ENCODE measurements at regions not wholly inside any gene's neighbourhood (a gene's known extent, or its start where the extent isn't known, plus 50 kb on each side); places are given as distances from the start of the nearest gene placed in this dataset.

GRCh38 chr5:171617817-171618591 is 167.6 kb upstream of the SMIM23 start:
- intact Hi-C loops (cut with DNase I, micrococcal nuclease): no loop called here
- CTCF ChIA-PET: no interaction called here

DNA sequence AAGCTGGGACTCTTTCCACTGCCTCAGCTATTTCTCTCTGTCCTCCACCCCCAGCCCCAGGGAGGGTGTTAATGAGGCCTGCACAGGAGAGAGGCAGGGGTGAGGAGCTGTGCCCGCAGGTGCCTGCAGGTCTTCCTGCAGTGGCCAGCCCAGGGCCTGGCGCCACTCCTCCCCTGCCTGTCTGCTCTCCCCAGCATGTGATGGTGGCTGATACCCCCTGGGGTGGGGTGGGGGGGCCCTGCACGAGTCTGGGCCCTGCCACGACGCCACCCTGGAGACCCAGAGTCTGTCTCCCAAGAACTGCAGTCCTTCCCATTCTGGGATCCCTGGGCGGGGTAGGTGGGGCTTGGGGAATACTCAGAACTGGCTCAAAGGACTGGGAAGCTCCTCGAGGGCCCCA is 166.4 kb upstream of the SMIM23 start:
- Histone ChIP-seq H3K4me1 (ENCODE audit: insufficient read depth, low read length) (no peaks in the 10 kb centered on the region), H3K27me3 (ENCODE audit: control insufficient read depth in 1 of 2, insufficient read depth in 2 of 2, low read length in 2 of 2) (no peaks in the 10 kb centered on the region), H3K36me3 (ENCODE audit: insufficient read depth, low read length) (no peaks in the 10 kb centered on the region), H3K9me3 (ENCODE audit: control insufficient read depth in 1 of 2, insufficient read depth in 1 of 2, low read length in 2 of 2) (peaks cover 0 to 5% of the 10 kb centered on the region in 2 experiments), H3K27ac (ENCODE audit: low read depth in 1 of 2, low read length in 2 of 2) (no peak overlapping the region), H3K4me3 (ENCODE audit: low read length) (no peak overlapping the region)
- DNase-seq: no peak
- Mint-ChIP-seq H3K9me3 (no peaks in the 10 kb centered on the region), H3K4me3 (no peak overlapping the region), H3K27me3 (peaks cover 4% of the 10 kb centered on the region), H3K4me1 (ENCODE audit: low read depth) (no peaks in the 10 kb centered on the region), H3K27ac (no peak overlapping the region), H3K36me3 (ENCODE audit: low read depth) (no peaks in the 10 kb centered on the region)
- CTCF ChIA-PET: no interaction called here
- intact Hi-C loops (cut with DNase I, micrococcal nuclease): no loop called here
- POLR2A ChIA-PET: no interaction called here
- no peak for ATAC-seq (ENCODE audit: poor library complexity)
- TF ChIP-seq CTCF (IDR thresholded peaks at IDR 0.05): no peak

More at GRCh38 chr5:171617817-171618591, 167.6 kb upstream of the SMIM23 start:
- no peaks in the 10 kb centered on the region for H3K4me1 Mint-ChIP-seq (ENCODE audit: low read depth)
- no peak overlapping the region for H3K4me3 ChIP-seq (ENCODE audit: low read length)
- no peak overlapping the region for H3K27ac ChIP-seq (ENCODE audit: low read depth in 1 of 2, low read length in 2 of 2)
- POLR2A ChIA-PET: no interaction called here
- ATAC-seq (ENCODE audit: poor library complexity): no peak
- no peak overlapping the region for H3K4me3 Mint-ChIP-seq
- peaks cover 5% of the 10 kb centered on the region for H3K27me3 Mint-ChIP-seq
- H3K9me3 Mint-ChIP-seq: no peaks in the 10 kb centered on the region
- no peak for DNase-seq
- H3K36me3 Mint-ChIP-seq (ENCODE audit: low read depth): no peaks in the 10 kb centered on the region
- peaks cover 0 to under 1% of the 10 kb centered on the region in 2 experiments for H3K27me3 ChIP-seq (ENCODE audit: control insufficient read depth in 1 of 2, insufficient read depth in 2 of 2, low read length in 2 of 2)
- H3K36me3 ChIP-seq (ENCODE audit: insufficient read depth, low read length): no peaks in the 10 kb centered on the region
- no peaks in the 10 kb centered on the region for H3K4me1 ChIP-seq (ENCODE audit: insufficient read depth, low read length)
- no peaks in the 10 kb centered on the region for H3K9me3 ChIP-seq (ENCODE audit: control insufficient read depth in 1 of 2, insufficient read depth in 1 of 2, low read length in 2 of 2)
- no peak for TF ChIP-seq CTCF (IDR thresholded peaks at IDR 0.05)
- H3K27ac Mint-ChIP-seq: no peak overlapping the region

DNA sequence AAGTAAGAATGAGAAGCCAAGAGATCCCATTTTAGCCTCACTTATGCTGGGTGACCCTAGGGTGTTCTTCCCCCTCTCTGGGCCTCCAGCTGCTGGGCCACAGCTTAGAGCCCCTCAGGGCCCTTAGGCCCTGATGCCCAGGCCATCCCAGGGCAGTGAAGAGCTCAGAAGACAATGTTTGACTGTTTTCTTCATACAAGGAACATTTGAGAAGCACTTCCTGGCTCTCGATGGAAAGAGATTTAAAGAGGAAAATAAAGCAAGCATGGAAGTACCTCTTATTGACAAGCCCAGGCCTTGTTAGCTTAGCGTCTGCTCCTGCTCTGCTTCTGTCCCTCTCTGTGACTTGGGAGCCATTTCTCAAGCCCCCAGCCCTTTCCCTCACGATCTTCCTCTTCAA is 165.9 kb upstream of the SMIM23 start:
- H3K27ac ChIP-seq (ENCODE audit: low read depth in 1 of 2, low read length in 2 of 2): no peak overlapping the region

More for the DNA sequence above, 165.9 kb upstream of the SMIM23 start:
- ATAC-seq (ENCODE audit: poor library complexity): no peak
- Histone ChIP-seq H3K4me3 (ENCODE audit: low read length) (no peak overlapping the region), H3K9me3 (ENCODE audit: control insufficient read depth in 1 of 2, insufficient read depth in 1 of 2, low read length in 2 of 2) (peaks cover 0 to 5% of the 10 kb centered on the region in 2 experiments), H3K36me3 (ENCODE audit: insufficient read depth, low read length) (no peaks in the 10 kb centered on the region), H3K27me3 (ENCODE audit: control insufficient read depth in 1 of 2, insufficient read depth in 2 of 2, low read length in 2 of 2) (no peaks in the 10 kb centered on the region), H3K4me1 (ENCODE audit: insufficient read depth, low read length) (no peaks in the 10 kb centered on the region)
- DNase-seq: no peak
- intact Hi-C loops (cut with DNase I, micrococcal nuclease): no loop called here
- H3K27ac Mint-ChIP-seq: no peak overlapping the region
- H3K4me3 Mint-ChIP-seq: no peak overlapping the region
- CTCF ChIA-PET: no interaction called here
- no peak for TF ChIP-seq CTCF (IDR thresholded peaks at IDR 0.05)
- H3K9me3 Mint-ChIP-seq: no peaks in the 10 kb centered on the region
- no peaks in the 10 kb centered on the region for H3K36me3 Mint-ChIP-seq (ENCODE audit: low read depth)
- POLR2A ChIA-PET: no interaction called here
- peaks cover 4% of the 10 kb centered on the region for H3K27me3 Mint-ChIP-seq
- no peaks in the 10 kb centered on the region for H3K4me1 Mint-ChIP-seq (ENCODE audit: low read depth)

Measured in CD4-positive, alpha-beta T cell (primary cell).